ENCODE measurements at regions not wholly inside any gene's neighbourhood (a gene's known extent, or its start where the extent isn't known, plus 50 kb on each side); places are given as distances from the start of the nearest gene placed in this dataset.

- TF ChIP-seq PBX3 (IDR thresholded peaks at IDR 0.05) (no peak), ELF1 (IDR thresholded peaks at IDR 0.05) (no peak), CHD2 (IDR thresholded peaks at IDR 0.05; ENCODE audit: low read length, partially characterized antibody) (no peak)
These were observed 617.9 kb upstream of the MKI67 start (continued) for GRCh38 chr10:128744092-128744491.

- Histone ChIP-seq H3K36me3 (replicated peaks in 1 of 2; ENCODE audit: control insufficient read depth in 1 of 2, insufficient read depth in 2 of 2, low read length in 1 of 2) (no peaks in the 10 kb centered on the region), H3K4me2 (no peak overlapping the region), H4K20me1 (ENCODE audit: insufficient read depth) (no peaks in the 10 kb centered on the region), H3K4me3 (ENCODE audit: low read depth in 2 of 2, low read length in 1 of 2) (no peak overlapping the region), H3K27me3 (ENCODE audit: insufficient read depth) (no peaks in the 10 kb centered on the region), H3K9me3 (no peaks in the 10 kb centered on the region), H3F3A (replicated peaks; ENCODE audit: insufficient read depth) (no peaks in the 10 kb centered on the region), H2AFZ (ENCODE audit: low read depth) (no peak overlapping the region), H3K9me2 (no peaks in the 10 kb centered on the region), H3K4me1 (ENCODE audit: control insufficient read depth in 1 of 2, insufficient read depth in 2 of 2, low read depth in 1 of 2, low read length in 1 of 2) (peaks cover 0 to 9% of the 10 kb centered on the region in 2 experiments; a peak in 1 of 4 replicates), H3K79me2 (ENCODE audit: insufficient read depth) (no peaks in the 10 kb centered on the region), H3K27ac (ENCODE audit: low read depth in 2 of 2, low read length in 1 of 2) (no peak overlapping the region), H3K9ac (no peak overlapping the region)
- DNase-seq = no peak
- ChIA-PET CTCF (no interaction called here), POLR2A (no interaction called here)
- no peak for TF ChIP-seq FOXJ3 (CRISPR knock-in tag; IDR thresholded peaks at IDR 0.05)
- no peak for TF ChIP-seq ZBTB33 (IDR thresholded peaks at IDR 0.05; ENCODE audit: borderline replicate concordance, low read depth)
- TF ChIP-seq USF1 (IDR thresholded peaks at IDR 0.05; ENCODE audit: borderline replicate concordance, low read depth) = no peak
- TF ChIP-seq RAD21 (IDR thresholded peaks at IDR 0.05; ENCODE audit: low read length) = no peak
- no peak for TF ChIP-seq YY1 (IDR thresholded peaks at IDR 0.05; ENCODE audit: low read depth)
- TF ChIP-seq JUND (IDR thresholded peaks at IDR 0.05) = no peak
- TF ChIP-seq EP300 (IDR thresholded peaks at IDR 0.05; ENCODE audit: borderline replicate concordance in 1 of 2, low read depth in 1 of 2, low read length in 1 of 2) = no peak
- WGBS (ENCODE audit: low lambda C conversion rate) = 64% methylated on average over 1 of the region's 1 CpG
These were observed 618.6 kb upstream of the MKI67 start for GRCh38 chr10:128744811-128745305.

GRCh38 chr10:128747582-128748346 is 621.5 kb upstream of the MKI67 start:
- no peaks in the 10 kb centered on the region for H3K9me3 ChIP-seq
- POLR2A ChIA-PET = no interaction called here
- 46% methylated on average over 19 of the region's 22 CpGs for WGBS (ENCODE audit: low lambda C conversion rate)
- H3F3A ChIP-seq (replicated peaks; ENCODE audit: insufficient read depth) = no peaks in the 10 kb centered on the region
- CTCF ChIA-PET = interaction anchor here (0.8 kb wide), 1 partner anchor 57 kb away, joined by 3 read pairs; no protein-coding TSS in a partner anchor
- H2AFZ ChIP-seq (ENCODE audit: low read depth) = no peak overlapping the region
- no peaks in the 10 kb centered on the region for H3K27me3 ChIP-seq (ENCODE audit: insufficient read depth)
- no peaks in the 10 kb centered on the region for H3K36me3 ChIP-seq (replicated peaks in 1 of 2; ENCODE audit: control insufficient read depth in 1 of 2, insufficient read depth in 2 of 2, low read length in 1 of 2)
- no peak overlapping the region for H3K9ac ChIP-seq
- H3K4me3 ChIP-seq (ENCODE audit: low read depth in 2 of 2, low read length in 1 of 2) = no peak overlapping the region
- TF ChIP-seq EP300 (IDR thresholded peaks at IDR 0.05; ENCODE audit: borderline replicate concordance in 1 of 2, low read depth in 1 of 2, low read length in 1 of 2) (no peak), CHD2 (IDR thresholded peaks at IDR 0.05; ENCODE audit: low read length, partially characterized antibody) (no peak)
- H3K79me2 ChIP-seq (ENCODE audit: insufficient read depth) = no peaks in the 10 kb centered on the region
- no peak overlapping the region for H3K27ac ChIP-seq (ENCODE audit: low read depth in 2 of 2, low read length in 1 of 2)
- H3K4me1 ChIP-seq (ENCODE audit: control insufficient read depth in 1 of 2, insufficient read depth in 2 of 2, low read depth in 1 of 2, low read length in 1 of 2) = no peaks in the 10 kb centered on the region; a peak in 1 of 4 replicates
- no peak overlapping the region for H3K4me2 ChIP-seq
- no peak for DNase-seq
- H3K9me2 ChIP-seq = no peaks in the 10 kb centered on the region
- no peaks in the 10 kb centered on the region for H4K20me1 ChIP-seq (ENCODE audit: insufficient read depth)
